Omental fat pad (tissue), 3 donors: ENCODE measurements at regions not wholly inside any gene's neighbourhood (a gene's known extent, or its start where the extent isn't known, plus 50 kb on each side); places are given as distances from the start of the nearest gene placed in this dataset.

Source experiments
- ATAC-seq: fragments of 150-250 bp; one replicate; pipeline ENCODE4 v1.9.1; 2016; ENCODE audit warnings: mild to moderate bottlenecking, moderate library complexity; ENCODE audit not compliant: low FRiP score
- DNase-seq: peaks from one replicate; pipeline ENCODE4 v3.0.0-alpha.2; 2019; ENCODE audit warnings: low spot score
- TF ChIP-seq, protein P1 (sequence below), 3 donors: fragments of 450-650 bp; IDR thresholded peaks; one replicate each; pipeline ENCODE4 v1.5.1; 2016 to 2017; ENCODE audit warnings: antibody characterized with exemption in 3 of 3, mild to moderate bottlenecking in 3 of 3, moderate library complexity in 2 of 3

DNA sequence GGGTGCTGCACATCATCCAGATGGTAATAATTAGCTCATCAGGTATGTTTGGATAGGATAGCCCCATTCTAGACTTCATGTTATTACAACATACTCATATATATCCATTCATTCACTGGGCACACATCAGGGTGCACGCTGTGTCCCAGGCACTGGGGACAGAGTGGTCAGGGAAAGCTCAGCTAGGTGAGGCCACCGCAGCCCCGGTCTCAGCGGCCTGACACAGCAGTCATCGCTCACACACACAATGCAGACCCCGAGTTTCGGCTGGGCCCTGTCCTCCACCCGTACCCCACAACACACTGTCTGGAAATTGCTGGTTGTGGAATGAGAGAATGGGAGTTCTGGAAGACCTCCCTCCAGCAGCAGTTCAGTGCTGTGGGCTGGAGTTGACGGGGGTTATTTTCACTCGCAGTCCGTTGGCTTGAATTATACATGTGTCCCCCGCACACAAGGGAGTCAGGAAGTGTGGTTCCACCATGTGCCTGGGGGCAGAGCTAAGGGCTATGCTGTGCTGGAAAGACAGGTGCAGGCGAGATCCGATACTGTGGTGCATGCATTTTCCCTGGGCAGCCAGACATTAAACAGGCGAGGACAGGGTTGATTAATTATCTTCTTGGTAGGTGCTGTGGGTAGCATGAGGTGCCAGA lies 257.6 kb downstream of the TEX29 start:
- no peak for DNase-seq
- TF ChIP-seq, protein P1, sequence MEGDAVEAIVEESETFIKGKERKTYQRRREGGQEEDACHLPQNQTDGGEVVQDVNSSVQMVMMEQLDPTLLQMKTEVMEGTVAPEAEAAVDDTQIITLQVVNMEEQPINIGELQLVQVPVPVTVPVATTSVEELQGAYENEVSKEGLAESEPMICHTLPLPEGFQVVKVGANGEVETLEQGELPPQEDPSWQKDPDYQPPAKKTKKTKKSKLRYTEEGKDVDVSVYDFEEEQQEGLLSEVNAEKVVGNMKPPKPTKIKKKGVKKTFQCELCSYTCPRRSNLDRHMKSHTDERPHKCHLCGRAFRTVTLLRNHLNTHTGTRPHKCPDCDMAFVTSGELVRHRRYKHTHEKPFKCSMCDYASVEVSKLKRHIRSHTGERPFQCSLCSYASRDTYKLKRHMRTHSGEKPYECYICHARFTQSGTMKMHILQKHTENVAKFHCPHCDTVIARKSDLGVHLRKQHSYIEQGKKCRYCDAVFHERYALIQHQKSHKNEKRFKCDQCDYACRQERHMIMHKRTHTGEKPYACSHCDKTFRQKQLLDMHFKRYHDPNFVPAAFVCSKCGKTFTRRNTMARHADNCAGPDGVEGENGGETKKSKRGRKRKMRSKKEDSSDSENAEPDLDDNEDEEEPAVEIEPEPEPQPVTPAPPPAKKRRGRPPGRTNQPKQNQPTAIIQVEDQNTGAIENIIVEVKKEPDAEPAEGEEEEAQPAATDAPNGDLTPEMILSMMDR (IDR thresholded peaks at IDR 0.05): no peak
- ATAC-seq: no peak

DNA sequence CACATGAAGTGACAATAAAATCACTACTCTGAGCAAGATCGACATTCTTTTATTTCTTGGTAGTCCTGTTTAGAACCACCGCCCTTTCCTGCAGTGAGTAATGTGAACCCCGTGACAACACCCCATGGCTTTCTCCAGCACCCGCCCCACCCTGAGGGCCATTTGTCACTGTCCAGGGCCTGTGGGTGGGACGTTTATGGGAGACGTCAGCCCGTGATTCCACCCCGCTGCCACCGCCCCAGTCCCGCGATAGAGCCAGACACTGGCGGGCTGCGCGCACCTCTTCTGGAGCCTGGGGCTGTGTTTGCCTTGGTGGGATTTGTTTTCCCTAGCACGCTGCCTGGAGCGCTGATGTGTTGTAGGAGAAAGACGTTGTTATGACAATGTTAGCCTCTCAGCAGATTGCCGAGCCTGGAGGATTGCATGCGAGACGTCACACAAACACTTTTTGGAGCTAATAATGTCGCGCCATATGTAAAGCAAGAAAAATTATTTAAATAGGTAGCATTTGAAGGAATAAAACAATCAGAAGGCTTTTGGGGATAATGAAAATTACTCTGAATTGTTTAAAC lies 263.7 kb downstream of the TEX29 start:
- DNase-seq: no peak
- TF ChIP-seq, protein P1 (IDR thresholded peaks at IDR 0.05): no peak
- ATAC-seq: no peak

DNA sequence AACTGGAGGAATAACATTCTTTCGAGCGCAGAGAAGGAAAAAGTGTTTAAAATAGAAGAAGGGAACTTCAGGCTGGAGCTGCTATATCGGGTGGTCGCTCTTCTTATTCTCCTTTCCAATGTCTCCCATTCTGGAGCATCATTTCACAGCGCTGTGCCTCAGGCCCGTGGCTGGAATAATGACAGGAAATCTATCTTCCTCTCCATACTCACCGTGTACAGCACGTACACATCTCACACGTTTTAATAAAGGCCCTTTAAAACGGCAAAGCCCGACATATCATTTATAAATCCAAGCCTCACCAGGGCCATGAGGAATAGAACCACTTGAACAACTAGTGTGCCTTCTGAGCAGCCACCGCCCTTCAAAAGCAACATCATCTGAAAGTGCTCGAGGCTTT lies 264.4 kb downstream of the TEX29 start:
- TF ChIP-seq, protein P1 (IDR thresholded peaks at IDR 0.05): no peak
- no peak for ATAC-seq
- no peak for DNase-seq

DNA sequence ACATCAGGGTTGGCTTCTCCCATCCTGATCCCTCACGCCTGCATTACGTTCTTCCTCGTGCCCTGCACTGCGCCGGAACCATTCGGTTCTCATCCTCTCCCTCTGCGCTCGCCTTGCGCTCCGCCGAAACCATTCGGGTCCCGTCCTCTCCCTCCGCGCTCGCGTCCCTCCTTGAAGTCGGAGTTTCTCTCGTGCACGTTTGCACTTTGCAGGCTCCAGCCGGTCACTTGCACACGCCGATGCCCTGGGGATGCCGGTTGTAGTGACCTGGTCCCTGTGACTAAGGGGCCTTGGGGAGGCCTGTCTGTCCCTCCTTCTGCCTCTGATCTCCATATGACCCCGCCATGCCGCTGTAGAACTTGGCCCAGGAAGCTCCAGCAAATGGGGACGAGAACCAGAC lies 265.8 kb downstream of the TEX29 start:
- TF ChIP-seq, protein P1 (IDR thresholded peaks at IDR 0.05): no peak
- no peak for ATAC-seq
- no peak for DNase-seq

DNA sequence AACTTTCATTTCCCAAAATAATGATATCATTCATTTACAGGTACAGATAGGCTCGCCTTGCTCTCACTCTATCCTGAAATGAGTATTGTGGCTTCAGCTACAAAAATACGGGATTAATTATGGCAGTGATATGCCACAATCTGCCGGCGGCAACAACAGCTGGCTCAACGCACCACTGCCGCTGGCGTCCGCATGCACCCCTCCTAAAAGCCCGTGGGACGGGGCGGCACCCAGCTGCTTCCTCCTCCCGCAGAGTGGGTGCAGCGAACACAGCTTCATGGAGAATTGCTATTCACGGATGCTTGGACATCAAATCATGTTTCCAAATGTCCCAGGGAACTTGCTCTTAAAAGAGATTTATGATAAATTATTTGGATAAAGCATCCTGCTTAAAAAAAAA lies 266.8 kb downstream of the TEX29 start:
- ATAC-seq (no peak), DNase-seq (no peak)
- TF ChIP-seq, protein P1 (IDR thresholded peaks at IDR 0.05): no peak

DNA sequence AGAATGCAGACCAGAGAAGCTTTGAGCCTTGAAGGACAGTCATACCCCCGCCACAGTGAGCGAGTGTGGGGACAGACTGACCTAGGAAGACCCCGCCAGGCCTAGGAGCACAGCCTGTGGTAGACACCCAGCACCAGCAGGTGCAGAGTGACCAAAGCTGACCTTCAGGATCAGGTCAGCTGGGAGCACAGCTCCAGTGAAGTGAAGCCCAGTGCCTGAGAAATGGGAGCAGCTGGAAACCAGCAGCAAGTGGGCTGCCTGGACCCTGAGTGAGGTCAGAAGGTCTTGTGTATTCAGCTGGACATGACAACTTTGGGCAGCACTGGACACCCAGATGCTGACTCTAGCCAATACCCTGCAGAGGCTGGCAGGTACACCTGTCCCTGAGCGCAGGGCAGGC lies 268.9 kb downstream of the TEX29 start:
- ATAC-seq (no peak), DNase-seq (no peak)
- TF ChIP-seq, protein P1 (IDR thresholded peaks at IDR 0.05): no peak

DNA sequence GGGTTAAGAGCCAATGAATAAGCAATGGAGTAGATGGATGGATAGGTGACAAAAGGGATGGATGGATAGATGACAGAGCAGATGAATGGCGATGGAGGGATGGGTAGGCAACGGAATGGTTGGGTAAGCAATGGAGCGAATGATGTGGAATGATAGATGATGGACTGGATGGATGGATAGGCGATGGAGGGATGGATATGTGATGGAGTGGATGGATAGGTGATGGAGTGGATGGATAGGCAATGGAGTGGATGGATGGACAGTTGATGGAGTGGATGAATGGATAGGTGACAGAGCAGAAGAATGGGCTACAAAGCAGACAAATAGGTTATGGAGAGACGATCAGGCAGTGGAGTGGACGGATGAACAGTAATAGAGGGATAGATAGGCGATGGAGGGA lies 269.6 kb downstream of the TEX29 start:
- TF ChIP-seq, protein P1 (IDR thresholded peaks at IDR 0.05): no peak
- ATAC-seq (no peak), DNase-seq (no peak)
